ENCODE measurements at regions not wholly inside any gene's neighbourhood (a gene's known extent, or its start where the extent isn't known, plus 50 kb on each side); places are given as distances from the start of the nearest gene placed in this dataset.

- no peak for TF ChIP-seq SMAD3 (CRISPR knock-in tag; conservative IDR thresholded peaks at IDR 0.05)
- TF ChIP-seq SP1 (CRISPR knock-in tag; IDR thresholded peaks at IDR 0.05) = no peak
- no peak for TF ChIP-seq FOXJ2 (tag; IDR thresholded peaks at IDR 0.05)
- no peak for TF ChIP-seq CTCF (IDR thresholded peaks at IDR 0.05 in 2 of 3, conservative IDR thresholded peaks at IDR 0.05 in 1 of 3; ENCODE audit: insufficient read depth in 2 of 3, low read depth in 1 of 3, low read length in 3 of 3)
- TF ChIP-seq, protein P1, sequence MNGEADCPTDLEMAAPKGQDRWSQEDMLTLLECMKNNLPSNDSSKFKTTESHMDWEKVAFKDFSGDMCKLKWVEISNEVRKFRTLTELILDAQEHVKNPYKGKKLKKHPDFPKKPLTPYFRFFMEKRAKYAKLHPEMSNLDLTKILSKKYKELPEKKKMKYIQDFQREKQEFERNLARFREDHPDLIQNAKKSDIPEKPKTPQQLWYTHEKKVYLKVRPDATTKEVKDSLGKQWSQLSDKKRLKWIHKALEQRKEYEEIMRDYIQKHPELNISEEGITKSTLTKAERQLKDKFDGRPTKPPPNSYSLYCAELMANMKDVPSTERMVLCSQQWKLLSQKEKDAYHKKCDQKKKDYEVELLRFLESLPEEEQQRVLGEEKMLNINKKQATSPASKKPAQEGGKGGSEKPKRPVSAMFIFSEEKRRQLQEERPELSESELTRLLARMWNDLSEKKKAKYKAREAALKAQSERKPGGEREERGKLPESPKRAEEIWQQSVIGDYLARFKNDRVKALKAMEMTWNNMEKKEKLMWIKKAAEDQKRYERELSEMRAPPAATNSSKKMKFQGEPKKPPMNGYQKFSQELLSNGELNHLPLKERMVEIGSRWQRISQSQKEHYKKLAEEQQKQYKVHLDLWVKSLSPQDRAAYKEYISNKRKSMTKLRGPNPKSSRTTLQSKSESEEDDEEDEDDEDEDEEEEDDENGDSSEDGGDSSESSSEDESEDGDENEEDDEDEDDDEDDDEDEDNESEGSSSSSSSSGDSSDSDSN (IDR thresholded peaks at IDR 0.05; ENCODE audit: borderline replicate concordance in 1 of 2, low read depth in 2 of 2, low read length in 2 of 2) = no peak
- TF ChIP-seq USF2 (CRISPR knock-in tag; IDR thresholded peaks at IDR 0.05) = no peak
- TF ChIP-seq ETV6 (IDR thresholded peaks at IDR 0.05; ENCODE audit: borderline replicate concordance in 1 of 2, low read depth in 2 of 2, low read length in 1 of 2) = no peak
- TF ChIP-seq ETV6 (CRISPR knock-in tag; IDR thresholded peaks at IDR 0.05; ENCODE audit: borderline replicate concordance) = no peak
- no peak for TF ChIP-seq SOX6 (IDR thresholded peaks at IDR 0.05)
- TF ChIP-seq NCOA6 (IDR thresholded peaks at IDR 0.05) = no peak
- TF ChIP-seq MIER1 (IDR thresholded peaks at IDR 0.05; ENCODE audit: low read depth) = no peak
- no peak for TF ChIP-seq MLX (CRISPR knock-in tag; conservative IDR thresholded peaks at IDR 0.05)
- TF ChIP-seq FOXM1 (IDR thresholded peaks at IDR 0.05; ENCODE audit: low read depth) = no peak
- no peak for TF ChIP-seq FOXM1 (CRISPR knock-in tag; IDR thresholded peaks at IDR 0.05; ENCODE audit: low read depth)
- no peak for TF ChIP-seq KAT8 (IDR thresholded peaks at IDR 0.05; ENCODE audit: low read depth)
- no peak for TF ChIP-seq HNRNPUL1 (IDR thresholded peaks at IDR 0.05; ENCODE audit: low read length)
Observed at GRCh38 chr18:61710082-61710620, 182.7 kb downstream of the RNF152 start.

All from K562 (cell line).